ENCODE measurements at regions not wholly inside any gene's neighbourhood (a gene's known extent, or its start where the extent isn't known, plus 50 kb on each side); places are given as distances from the start of the nearest gene placed in this dataset.

DNA sequence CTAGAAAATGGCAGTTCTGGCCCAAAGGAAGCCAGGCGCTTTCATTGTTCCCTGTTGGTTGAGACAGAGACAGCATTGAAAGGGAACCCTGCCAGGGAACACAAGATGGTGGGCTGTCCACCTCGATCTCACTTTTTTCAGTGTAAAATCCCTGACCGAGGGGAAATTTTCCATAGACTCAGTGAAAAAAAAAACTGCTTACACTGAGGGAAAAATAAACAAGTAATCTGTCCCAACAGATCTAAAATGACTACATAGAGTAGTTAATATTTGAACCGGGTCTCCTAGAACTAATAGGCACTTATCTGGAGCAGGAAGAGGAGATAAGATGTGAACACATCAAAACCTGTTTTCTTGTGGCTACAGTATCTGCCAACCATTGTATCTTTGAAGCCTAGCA is 763.4 kb upstream of the GOLIM4 start:
- no peak for TF ChIP-seq CTCF (conservative IDR thresholded peaks at IDR 0.05)
- TF ChIP-seq ZFX (IDR thresholded peaks at IDR 0.05) = no peak
- H3K27ac ChIP-seq = no peak overlapping the region

DNA sequence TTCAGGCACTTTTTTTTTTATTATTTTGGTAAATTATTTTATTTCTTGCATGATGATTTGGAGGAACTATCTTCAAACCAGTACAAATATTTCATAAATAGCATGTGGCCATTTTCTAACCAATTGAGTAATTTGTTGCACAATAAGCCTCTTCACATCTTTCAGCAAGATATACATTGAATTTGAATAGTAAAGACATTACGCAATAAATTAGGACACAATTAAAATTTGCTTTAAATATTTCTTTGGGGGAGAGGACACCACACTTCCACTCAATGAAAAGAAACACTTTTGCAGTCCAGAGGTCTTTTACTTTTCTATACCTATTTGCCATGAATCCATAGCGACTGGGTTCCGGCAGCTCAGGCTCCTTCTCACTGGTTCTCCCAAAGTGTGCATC is 762.6 kb upstream of the GOLIM4 start:
- no peak overlapping the region for H3K27ac ChIP-seq
- TF ChIP-seq ZFX (IDR thresholded peaks at IDR 0.05) (no peak), CTCF (conservative IDR thresholded peaks at IDR 0.05) (no peak)

GRCh38 chr3:168850109-168850508 is 754.4 kb upstream of the GOLIM4 start:
- no peak for TF ChIP-seq CTCF (conservative IDR thresholded peaks at IDR 0.05)
- no peak for TF ChIP-seq ZFX (IDR thresholded peaks at IDR 0.05)
- no peak overlapping the region for H3K27ac ChIP-seq

DNA sequence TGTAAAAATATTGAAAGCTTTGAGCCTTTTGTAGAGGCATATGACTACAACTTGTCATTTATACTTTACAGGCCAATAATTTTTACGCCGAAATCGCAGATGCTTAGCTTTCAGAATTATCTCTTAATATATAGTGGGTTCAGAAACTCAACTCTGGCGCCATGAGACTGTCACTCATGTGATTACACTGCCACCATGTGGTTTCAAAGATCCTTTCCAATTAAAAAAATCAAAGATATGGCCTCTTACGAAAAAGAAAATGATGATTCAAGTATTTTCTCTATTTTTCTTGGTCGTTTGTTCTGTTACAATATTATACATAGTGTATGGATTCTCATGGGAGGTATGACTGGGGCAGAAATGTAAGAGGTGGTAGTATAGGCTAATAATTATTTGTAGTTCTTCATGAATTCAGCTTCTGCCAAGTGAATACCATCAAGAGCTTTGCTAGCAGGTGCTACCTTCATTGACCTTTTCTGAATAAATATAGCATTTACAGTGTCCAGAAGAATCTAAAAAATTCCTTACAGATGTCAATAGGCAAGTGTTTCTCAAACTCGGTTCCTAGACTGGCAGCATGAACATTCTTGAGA is 751.7 kb upstream of the GOLIM4 start:
- TF ChIP-seq ZFX (IDR thresholded peaks at IDR 0.05) = no peak
- peak; percentile 84 for TF ChIP-seq CTCF (conservative IDR thresholded peaks at IDR 0.05)
- no peak overlapping the region for H3K27ac ChIP-seq

GRCh38 chr3:168844894-168845482 is 749.3 kb upstream of the GOLIM4 start:
- H3K27ac ChIP-seq = no peak overlapping the region
- TF ChIP-seq CTCF (conservative IDR thresholded peaks at IDR 0.05) = no peak
- TF ChIP-seq ZFX (IDR thresholded peaks at IDR 0.05) = no peak

DNA sequence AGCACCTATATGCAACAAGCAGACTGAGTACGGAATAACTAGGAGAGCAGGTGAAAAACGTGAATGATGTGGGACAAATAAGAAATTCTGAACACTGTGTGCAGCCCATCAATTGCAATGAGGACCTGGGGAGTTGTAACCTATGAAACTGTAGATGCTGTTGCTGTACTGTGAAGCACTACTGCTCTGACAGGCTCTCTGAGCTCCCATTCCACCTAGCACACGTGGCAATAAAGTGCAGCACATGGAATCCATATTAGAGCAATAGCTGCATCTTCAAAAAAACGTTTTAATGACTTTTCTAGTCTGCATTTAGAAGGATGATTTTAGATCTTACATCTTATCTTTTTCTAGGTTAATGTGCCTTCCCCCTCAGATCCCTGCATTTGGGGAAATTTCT is 748.7 kb upstream of the GOLIM4 start:
- H3K27ac ChIP-seq = no peak overlapping the region
- TF ChIP-seq CTCF (conservative IDR thresholded peaks at IDR 0.05) (no peak), ZFX (IDR thresholded peaks at IDR 0.05) (no peak)

GRCh38 chr3:168843481-168843880 is 747.8 kb upstream of the GOLIM4 start:
- H3K27ac ChIP-seq = no peak overlapping the region
- TF ChIP-seq ZFX (IDR thresholded peaks at IDR 0.05) = no peak
- TF ChIP-seq CTCF (conservative IDR thresholded peaks at IDR 0.05) = no peak
